RWPE2 (cell line): ENCODE measurements at regions not wholly inside any gene's neighbourhood (a gene's known extent, or its start where the extent isn't known, plus 50 kb on each side); places are given as distances from the start of the nearest gene placed in this dataset.

Source experiments
- ATAC-seq: fragments of 200-7000 bp; cut with Tn5 transposase; 3 replicates; pipeline ENCODE4 v1.9.1; 2021; ENCODE audit warnings: low read depth
- DNase-seq: peaks from one replicate; pipeline ENCODE4 v3.0.0-alpha.2; 2020; ENCODE audit warnings: low spot score
- H3K27ac ChIP-seq: fragments of 450-650 bp; 2 replicates; pipeline ENCODE4 v1.5.1; 2017; ENCODE audit warnings: mild to moderate bottlenecking; ENCODE audit not compliant: poor library complexity, severe bottlenecking
- H3K27me3 ChIP-seq: fragments of 250-450 bp; sonication (Bioruptor Pico); 2 replicates; pipeline ENCODE4 v1.5.1; 2021; ENCODE audit warnings: mild to moderate bottlenecking, moderate library complexity; ENCODE audit not compliant: insufficient read depth, poor library complexity, severe bottlenecking
- H3K36me3 ChIP-seq: fragments of 250-450 bp; sonication (Bioruptor Pico); 2 replicates; pipeline ENCODE4 v1.5.1; 2020; ENCODE audit warnings: low read depth, mild to moderate bottlenecking, moderate library complexity
- H3K4me1 ChIP-seq: fragments of 250-450 bp; sonication (Bioruptor Pico); 2 replicates; pipeline ENCODE4 v1.5.1; 2021; ENCODE audit warnings: mild to moderate bottlenecking, moderate library complexity; ENCODE audit not compliant: insufficient read depth, poor library complexity, severe bottlenecking
- H3K4me3 ChIP-seq: fragments of 250-450 bp; sonication (Bioruptor Pico); 2 replicates; pipeline ENCODE4 v1.5.1; 2021; ENCODE audit warnings: mild to moderate bottlenecking, moderate library complexity; ENCODE audit not compliant: severe bottlenecking
- H3K9me3 ChIP-seq: fragments of 250-450 bp; sonication (Bioruptor Pico); 2 replicates; pipeline ENCODE4 v1.5.1; 2021; ENCODE audit warnings: mild to moderate bottlenecking, moderate library complexity; ENCODE audit not compliant: severe bottlenecking
- TF ChIP-seq, protein P1 (sequence below): fragments of 450-650 bp; IDR thresholded peaks from one replicate; pipeline ENCODE4 v1.5.1; 2017; ENCODE audit warnings: mild to moderate bottlenecking, moderate library complexity; ENCODE audit not compliant: poor library complexity, severe bottlenecking

DNA sequence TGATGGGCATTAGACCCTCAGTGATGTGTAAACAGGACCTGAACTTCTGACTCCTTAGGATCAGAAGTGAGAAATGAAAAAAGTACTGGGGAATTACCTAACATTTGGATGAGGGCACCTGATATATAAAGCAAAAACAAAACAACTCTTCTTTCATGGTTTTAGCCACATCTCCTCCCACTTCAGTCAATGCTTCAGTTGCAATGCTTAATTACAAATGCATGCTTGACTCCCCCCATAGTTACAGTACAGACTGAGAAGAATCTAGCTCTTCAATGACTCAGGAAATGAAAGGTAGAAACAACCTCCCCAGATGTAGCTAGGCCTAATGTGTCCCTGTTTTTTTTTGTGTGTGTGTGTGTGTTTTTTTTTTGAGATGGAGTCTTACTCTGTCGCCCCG, 276.8 kb upstream of the POU3F3 start:
- Histone ChIP-seq H3K36me3 (no peaks in the 10 kb centered on the region), H3K27ac (no peak overlapping the region), H3K9me3 (no peaks in the 10 kb centered on the region), H3K4me3 (no peak overlapping the region), H3K4me1 (no peaks in the 10 kb centered on the region), H3K27me3 (peaks cover 13% of the 10 kb centered on the region)
- ATAC-seq (no peak), DNase-seq (no peak)
- TF ChIP-seq, protein P1, sequence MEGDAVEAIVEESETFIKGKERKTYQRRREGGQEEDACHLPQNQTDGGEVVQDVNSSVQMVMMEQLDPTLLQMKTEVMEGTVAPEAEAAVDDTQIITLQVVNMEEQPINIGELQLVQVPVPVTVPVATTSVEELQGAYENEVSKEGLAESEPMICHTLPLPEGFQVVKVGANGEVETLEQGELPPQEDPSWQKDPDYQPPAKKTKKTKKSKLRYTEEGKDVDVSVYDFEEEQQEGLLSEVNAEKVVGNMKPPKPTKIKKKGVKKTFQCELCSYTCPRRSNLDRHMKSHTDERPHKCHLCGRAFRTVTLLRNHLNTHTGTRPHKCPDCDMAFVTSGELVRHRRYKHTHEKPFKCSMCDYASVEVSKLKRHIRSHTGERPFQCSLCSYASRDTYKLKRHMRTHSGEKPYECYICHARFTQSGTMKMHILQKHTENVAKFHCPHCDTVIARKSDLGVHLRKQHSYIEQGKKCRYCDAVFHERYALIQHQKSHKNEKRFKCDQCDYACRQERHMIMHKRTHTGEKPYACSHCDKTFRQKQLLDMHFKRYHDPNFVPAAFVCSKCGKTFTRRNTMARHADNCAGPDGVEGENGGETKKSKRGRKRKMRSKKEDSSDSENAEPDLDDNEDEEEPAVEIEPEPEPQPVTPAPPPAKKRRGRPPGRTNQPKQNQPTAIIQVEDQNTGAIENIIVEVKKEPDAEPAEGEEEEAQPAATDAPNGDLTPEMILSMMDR: no peak

DNA sequence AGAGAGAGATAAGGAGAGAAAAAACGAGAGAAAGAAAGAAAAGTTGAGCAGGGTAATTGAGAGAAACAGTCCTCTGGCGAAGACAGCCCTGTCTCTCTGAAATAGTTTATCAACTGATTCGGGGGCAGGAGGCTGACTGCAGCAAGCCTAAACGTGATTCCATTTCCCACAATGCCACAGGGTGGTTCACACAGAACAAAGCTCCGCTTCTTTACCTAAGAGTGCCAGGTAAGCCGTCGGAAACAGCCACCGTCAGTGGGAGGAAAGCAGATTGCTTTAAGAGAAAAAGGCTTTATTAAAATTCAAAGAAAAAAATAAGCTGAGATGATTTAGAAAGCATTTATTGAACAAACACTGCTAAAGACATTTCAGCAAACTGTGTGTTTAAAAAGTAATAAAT, 271.4 kb upstream of the POU3F3 start:
- H3K9me3 ChIP-seq: no peaks in the 10 kb centered on the region
- peaks cover 31% of the 10 kb centered on the region for H3K27me3 ChIP-seq
- H3K27ac ChIP-seq: no peak overlapping the region
- no peak overlapping the region for H3K4me3 ChIP-seq
- ATAC-seq (no peak), DNase-seq (no peak)
- TF ChIP-seq, protein P1: no peak
- H3K36me3 ChIP-seq: no peaks in the 10 kb centered on the region
- no peaks in the 10 kb centered on the region for H3K4me1 ChIP-seq

DNA sequence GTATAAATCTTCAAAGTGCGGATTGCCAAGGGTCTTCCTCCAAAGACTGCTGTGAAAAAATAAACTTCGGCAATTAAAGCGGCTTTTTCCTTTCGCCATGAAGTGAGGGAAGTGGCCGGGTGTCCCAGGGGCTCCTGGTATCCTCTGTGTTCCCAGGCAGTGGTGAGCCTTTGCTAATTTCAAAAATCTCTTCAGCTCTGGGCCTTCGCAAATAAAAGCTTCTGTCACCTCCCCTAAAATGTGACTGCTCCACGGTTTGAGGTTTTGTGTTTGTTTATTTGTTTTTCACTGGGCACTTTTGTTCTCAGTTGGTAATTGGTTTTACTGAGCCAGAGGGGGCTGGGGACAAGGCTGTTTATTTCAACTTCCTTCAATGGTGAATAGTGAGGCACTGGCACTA, 270.1 kb upstream of the POU3F3 start:
- no peaks in the 10 kb centered on the region for H3K9me3 ChIP-seq
- peaks cover 31% of the 10 kb centered on the region for H3K27me3 ChIP-seq
- H3K4me3 ChIP-seq: no peak overlapping the region
- H3K27ac ChIP-seq: no peak overlapping the region
- H3K4me1 ChIP-seq: no peaks in the 10 kb centered on the region
- DNase-seq (no peak), ATAC-seq (no peak)
- H3K36me3 ChIP-seq: no peaks in the 10 kb centered on the region
- TF ChIP-seq, protein P1: no peak

DNA sequence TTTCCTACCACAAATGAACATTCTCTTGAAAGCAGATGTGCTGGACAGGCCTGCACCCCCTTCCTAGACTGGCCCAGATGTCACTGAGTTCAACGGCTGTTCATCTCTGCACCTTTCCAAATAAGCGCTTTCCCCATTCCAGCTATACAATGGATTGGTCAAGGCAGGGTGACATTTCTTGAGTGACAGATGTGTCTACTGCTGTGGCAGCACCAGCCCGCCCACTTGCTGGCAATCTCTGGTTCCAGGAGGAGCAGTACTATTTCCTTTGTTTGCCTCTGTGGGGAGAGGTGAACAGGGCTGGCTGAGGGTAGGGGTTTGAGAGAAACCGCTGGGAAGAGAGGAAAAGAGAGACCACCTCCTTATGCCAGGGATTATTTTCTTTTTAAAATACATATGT, 269.5 kb upstream of the POU3F3 start:
- no peaks in the 10 kb centered on the region for H3K36me3 ChIP-seq
- ATAC-seq (no peak), DNase-seq (no peak)
- no peak overlapping the region for H3K4me3 ChIP-seq
- TF ChIP-seq, protein P1: no peak
- H3K9me3 ChIP-seq: no peaks in the 10 kb centered on the region
- peaks cover 31% of the 10 kb centered on the region for H3K27me3 ChIP-seq
- H3K27ac ChIP-seq: no peak overlapping the region
- no peaks in the 10 kb centered on the region for H3K4me1 ChIP-seq

DNA sequence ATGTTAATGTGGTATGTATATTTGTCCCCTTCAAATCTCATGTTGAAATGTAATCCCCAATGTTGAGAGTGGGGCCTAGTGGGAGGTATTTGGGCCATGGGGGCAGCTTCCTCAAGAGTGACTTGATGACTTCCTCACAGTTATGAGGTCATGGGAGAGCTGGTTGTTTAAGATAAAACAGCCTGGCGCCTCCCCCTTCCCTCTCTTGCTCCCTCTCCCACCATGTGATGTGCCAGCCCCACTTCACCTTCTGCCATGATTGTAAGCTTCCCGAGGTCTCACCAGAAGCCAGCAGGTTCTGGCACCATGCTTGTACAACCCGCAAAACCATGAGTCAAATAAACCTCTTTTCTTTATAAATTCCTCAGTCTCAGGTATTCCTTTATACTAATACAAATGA, 258.3 kb upstream of the POU3F3 start:
- Histone ChIP-seq H3K27me3 (no peaks in the 10 kb centered on the region), H3K36me3 (no peaks in the 10 kb centered on the region), H3K4me3 (no peak overlapping the region), H3K27ac (no peak overlapping the region), H3K4me1 (no peaks in the 10 kb centered on the region), H3K9me3 (no peaks in the 10 kb centered on the region)
- ATAC-seq: no peak
- TF ChIP-seq, protein P1: no peak
- no peak for DNase-seq
